ENCODE measurements at regions not wholly inside any gene's neighbourhood (a gene's known extent, or its start where the extent isn't known, plus 50 kb on each side); places are given as distances from the start of the nearest gene placed in this dataset.

GRCh38 chr6:141024526-141024925 is 1108.2 kb upstream of the GJE1 start:
- H3K27me3 Mint-ChIP-seq (ENCODE audit: insufficient read depth, unreplicated experiment), result no peaks in the 10 kb centered on the region
- no peaks in the 10 kb centered on the region for H3K4me1 Mint-ChIP-seq (ENCODE audit: insufficient read depth, unreplicated experiment)
- no peak overlapping the region for H3K27ac Mint-ChIP-seq (ENCODE audit: low read depth, unreplicated experiment)

GRCh38 chr6:141017941-141018340 is 1114.8 kb upstream of the GJE1 start:
- intact Hi-C loops (cut with micrococcal nuclease), result no loop called here
- Mint-ChIP-seq H3K9me3 (ENCODE audit: unreplicated experiment) (peaks cover 8% of the 10 kb centered on the region), H3K27me3 (ENCODE audit: insufficient read depth, unreplicated experiment) (no peaks in the 10 kb centered on the region), H3K27ac (ENCODE audit: low read depth, unreplicated experiment) (no peak overlapping the region), H3K4me3 (ENCODE audit: unreplicated experiment) (no peak overlapping the region), H3K4me1 (ENCODE audit: insufficient read depth, unreplicated experiment) (no peaks in the 10 kb centered on the region), H3K36me3 (ENCODE audit: insufficient read depth, unreplicated experiment) (no peaks in the 10 kb centered on the region)
- BruUV-seq (replicated peaks), result no TSS peak
- ChIA-PET POLR2A (no interaction called here), CTCF (no interaction called here)
- TF ChIP-seq CTCF (IDR thresholded peaks at IDR 0.05; ENCODE audit: unreplicated experiment), result no peak
- DNase-seq (ENCODE audit: unreplicated experiment), result no peak

More at GRCh38 chr6:141024526-141024925, 1108.2 kb upstream of the GJE1 start:
- Mint-ChIP-seq H3K4me3 (ENCODE audit: unreplicated experiment) (no peak overlapping the region), H3K36me3 (ENCODE audit: insufficient read depth, unreplicated experiment) (no peaks in the 10 kb centered on the region), H3K9me3 (ENCODE audit: unreplicated experiment) (peaks cover 15% of the 10 kb centered on the region)
- intact Hi-C loops (cut with micrococcal nuclease), result no loop called here
- POLR2A ChIA-PET, result interaction anchor here (1.1 kb wide), 1 partner anchor 8 kb away, joined by 4 read pairs; no protein-coding TSS in a partner anchor
- TF ChIP-seq CTCF (IDR thresholded peaks at IDR 0.05; ENCODE audit: unreplicated experiment), result no peak
- no TSS peak for BruUV-seq (replicated peaks)
- no peak for DNase-seq (ENCODE audit: unreplicated experiment)
- CTCF ChIA-PET, result no interaction called here

- no peak for DNase-seq (ENCODE audit: unreplicated experiment)
- no peaks in the 10 kb centered on the region for H3K36me3 Mint-ChIP-seq (ENCODE audit: insufficient read depth, unreplicated experiment)
- H3K4me3 Mint-ChIP-seq (ENCODE audit: unreplicated experiment), result no peak overlapping the region
- H3K27me3 Mint-ChIP-seq (ENCODE audit: insufficient read depth, unreplicated experiment), result no peaks in the 10 kb centered on the region
- intact Hi-C loops (cut with micrococcal nuclease), result no loop called here
- no peak overlapping the region for H3K27ac Mint-ChIP-seq (ENCODE audit: low read depth, unreplicated experiment)
- POLR2A ChIA-PET, result interaction anchor here (0.6 kb wide), 1 partner anchor 234 kb away, joined by 3 read pairs; no protein-coding TSS in a partner anchor
- CTCF ChIA-PET, result no interaction called here
- H3K9me3 Mint-ChIP-seq (ENCODE audit: unreplicated experiment), result peaks cover 16% of the 10 kb centered on the region
- BruUV-seq (replicated peaks), result no TSS peak
- TF ChIP-seq CTCF (IDR thresholded peaks at IDR 0.05; ENCODE audit: unreplicated experiment), result no peak
- H3K4me1 Mint-ChIP-seq (ENCODE audit: insufficient read depth, unreplicated experiment), result no peaks in the 10 kb centered on the region
These were observed 1131.8 kb upstream of the GJE1 start for GRCh38 chr6:141000917-141001316.

GRCh38 chr6:140993515-140993914 is 1139.2 kb upstream of the GJE1 start:
- no TSS peak for BruUV-seq (replicated peaks)
- no peaks in the 10 kb centered on the region for H3K4me1 Mint-ChIP-seq (ENCODE audit: insufficient read depth, unreplicated experiment)
- no peak overlapping the region for H3K4me3 Mint-ChIP-seq (ENCODE audit: unreplicated experiment)
- TF ChIP-seq CTCF (IDR thresholded peaks at IDR 0.05; ENCODE audit: unreplicated experiment), result no peak
- H3K27ac Mint-ChIP-seq (ENCODE audit: low read depth, unreplicated experiment), result no peak overlapping the region
- H3K36me3 Mint-ChIP-seq (ENCODE audit: insufficient read depth, unreplicated experiment), result no peaks in the 10 kb centered on the region
- DNase-seq (ENCODE audit: unreplicated experiment), result no peak
- H3K27me3 Mint-ChIP-seq (ENCODE audit: insufficient read depth, unreplicated experiment), result no peaks in the 10 kb centered on the region
- POLR2A ChIA-PET, result no interaction called here
- H3K9me3 Mint-ChIP-seq (ENCODE audit: unreplicated experiment), result no peaks in the 10 kb centered on the region
- intact Hi-C loops (cut with micrococcal nuclease), result no loop called here
- CTCF ChIA-PET, result no interaction called here

All from MCF 10A (cell line).